GM18519 (cell line): ENCODE measurements at regions not wholly inside any gene's neighbourhood (a gene's known extent, or its start where the extent isn't known, plus 50 kb on each side); places are given as distances from the start of the nearest gene placed in this dataset.

ENCODE experiments used
- ATAC-seq: cut with Tn5 transposase; IDR thresholded peaks from one replicate; pipeline ENCODE4 v1.9.1; 2021; ENCODE audit warnings: mild to moderate bottlenecking, moderate library complexity; ENCODE audit not compliant: unreplicated experiment, low FRiP score

GRCh38 chr12:85504164-85504563 is 224.1 kb downstream of the ALX1 start:
- ATAC-seq = no peak

GRCh38 chr12:85504624-85505023 is 224.6 kb downstream of the ALX1 start:
- no peak for ATAC-seq

- ATAC-seq = no peak
Measured at GRCh38 chr12:85507456-85507855, 227.4 kb downstream of the ALX1 start.

GRCh38 chr12:85509081-85509856 is 229.2 kb downstream of the ALX1 start:
- ATAC-seq = peak; percentile 7

GRCh38 chr12:85509857-85510256 is 229.8 kb downstream of the ALX1 start:
- ATAC-seq = peak; percentile 90

GRCh38 chr12:85516039-85516438 is 236.0 kb downstream of the ALX1 start:
- no peak for ATAC-seq

- no peak for ATAC-seq
Measured at GRCh38 chr12:85516667-85517325, 236.8 kb downstream of the ALX1 start.

GRCh38 chr12:85519163-85519562 is 239.1 kb downstream of the ALX1 start:
- no peak for ATAC-seq

GRCh38 chr12:85523197-85523596 is 243.2 kb downstream of the ALX1 start:
- no peak for ATAC-seq

GRCh38 chr12:85527192-85527591 is 247.2 kb downstream of the ALX1 start:
- ATAC-seq = peak; percentile 63

GRCh38 chr12:85529896-85530295 is 249.9 kb downstream of the ALX1 start:
- ATAC-seq = no peak

- ATAC-seq = no peak
Measured at GRCh38 chr12:85530456-85530855, 250.4 kb downstream of the ALX1 start.

- peak; percentile 93 for ATAC-seq
Measured at GRCh38 chr12:85531341-85531740, 251.3 kb downstream of the ALX1 start.

- ATAC-seq = no peak
Measured at GRCh38 chr12:85549640-85550039, 269.6 kb downstream of the ALX1 start.

- no peak for ATAC-seq
Measured at GRCh38 chr12:85550924-85551323, 270.9 kb downstream of the ALX1 start.

- no peak for ATAC-seq
Measured at GRCh38 chr12:85552461-85552860, 272.4 kb downstream of the ALX1 start.

- ATAC-seq = no peak
Measured at GRCh38 chr12:85557850-85558249, 277.8 kb downstream of the ALX1 start.

- ATAC-seq = no peak
Measured at GRCh38 chr12:85558684-85559083, 277.5 kb downstream of the RASSF9 start.

GRCh38 chr12:85559127-85559526 is 277.1 kb downstream of the RASSF9 start:
- ATAC-seq = no peak

GRCh38 chr12:85559536-85559935 is 276.7 kb downstream of the RASSF9 start:
- ATAC-seq = no peak

GRCh38 chr12:85562765-85563164 is 273.4 kb downstream of the RASSF9 start:
- ATAC-seq = no peak

GRCh38 chr12:85564786-85565185 is 271.4 kb downstream of the RASSF9 start:
- ATAC-seq = no peak
